AG09319 (cell line): ENCODE measurements at regions not wholly inside any gene's neighbourhood (a gene's known extent, or its start where the extent isn't known, plus 50 kb on each side); places are given as distances from the start of the nearest gene placed in this dataset.

Source experiments
- DNase-seq: peaks from one replicate; pipeline ENCODE4 v3.0.0-alpha.2; 2010; ENCODE audit warnings: low read depth; ENCODE audit errors: extremely low read depth
- TF ChIP-seq, protein P1 (sequence below): IDR thresholded peaks from 2 replicates; pipeline ENCODE4 v1.5.1; 2011; ENCODE audit warnings: low read depth, mild to moderate bottlenecking, inconsistent platforms, low read length, moderate library complexity

DNA sequence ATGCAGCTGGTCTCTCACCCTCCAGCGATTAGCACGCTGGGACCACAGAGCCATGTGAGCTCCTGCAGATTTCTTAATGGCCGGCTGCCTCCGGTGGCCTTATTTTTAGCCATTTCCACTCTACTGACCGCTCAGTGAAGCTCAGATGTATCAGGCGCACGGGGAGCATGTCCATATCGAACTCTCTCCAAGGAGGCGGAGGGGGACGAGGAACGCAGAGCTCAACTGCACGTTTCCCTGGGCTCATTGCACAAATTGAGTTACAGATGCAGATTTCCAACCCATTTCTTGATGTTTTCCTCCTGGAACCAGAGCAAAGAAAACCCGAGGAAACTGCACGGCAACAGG, 207.1 kb downstream of the CTTN start:
- TF ChIP-seq, protein P1, sequence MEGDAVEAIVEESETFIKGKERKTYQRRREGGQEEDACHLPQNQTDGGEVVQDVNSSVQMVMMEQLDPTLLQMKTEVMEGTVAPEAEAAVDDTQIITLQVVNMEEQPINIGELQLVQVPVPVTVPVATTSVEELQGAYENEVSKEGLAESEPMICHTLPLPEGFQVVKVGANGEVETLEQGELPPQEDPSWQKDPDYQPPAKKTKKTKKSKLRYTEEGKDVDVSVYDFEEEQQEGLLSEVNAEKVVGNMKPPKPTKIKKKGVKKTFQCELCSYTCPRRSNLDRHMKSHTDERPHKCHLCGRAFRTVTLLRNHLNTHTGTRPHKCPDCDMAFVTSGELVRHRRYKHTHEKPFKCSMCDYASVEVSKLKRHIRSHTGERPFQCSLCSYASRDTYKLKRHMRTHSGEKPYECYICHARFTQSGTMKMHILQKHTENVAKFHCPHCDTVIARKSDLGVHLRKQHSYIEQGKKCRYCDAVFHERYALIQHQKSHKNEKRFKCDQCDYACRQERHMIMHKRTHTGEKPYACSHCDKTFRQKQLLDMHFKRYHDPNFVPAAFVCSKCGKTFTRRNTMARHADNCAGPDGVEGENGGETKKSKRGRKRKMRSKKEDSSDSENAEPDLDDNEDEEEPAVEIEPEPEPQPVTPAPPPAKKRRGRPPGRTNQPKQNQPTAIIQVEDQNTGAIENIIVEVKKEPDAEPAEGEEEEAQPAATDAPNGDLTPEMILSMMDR = no peak
- DNase-seq = no peak

DNA sequence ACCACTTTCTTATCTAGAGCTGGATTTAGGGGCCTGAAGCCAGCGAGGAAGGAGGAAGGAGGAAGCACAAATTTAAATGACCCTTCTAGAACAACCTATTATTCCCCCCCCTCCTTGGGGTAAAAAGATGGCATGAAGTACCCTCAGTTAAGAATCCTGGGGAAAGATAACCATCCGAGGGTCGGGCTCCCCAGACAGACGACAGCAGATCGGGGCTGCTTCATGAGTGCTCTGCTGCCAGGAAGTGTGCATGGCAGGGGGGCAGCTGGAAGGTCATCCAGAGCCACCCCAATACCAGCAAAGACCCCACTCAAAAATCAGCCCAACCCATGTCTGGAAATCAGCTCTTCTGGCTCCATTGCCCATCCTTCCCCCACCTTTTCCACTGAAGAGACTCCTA, 207.5 kb downstream of the CTTN start:
- no peak for DNase-seq
- TF ChIP-seq, protein P1 = no peak

GRCh38 chr11:70606248-70606950, 208.1 kb downstream of the CTTN start:
- no peak for DNase-seq
- TF ChIP-seq, protein P1 = no peak

DNA sequence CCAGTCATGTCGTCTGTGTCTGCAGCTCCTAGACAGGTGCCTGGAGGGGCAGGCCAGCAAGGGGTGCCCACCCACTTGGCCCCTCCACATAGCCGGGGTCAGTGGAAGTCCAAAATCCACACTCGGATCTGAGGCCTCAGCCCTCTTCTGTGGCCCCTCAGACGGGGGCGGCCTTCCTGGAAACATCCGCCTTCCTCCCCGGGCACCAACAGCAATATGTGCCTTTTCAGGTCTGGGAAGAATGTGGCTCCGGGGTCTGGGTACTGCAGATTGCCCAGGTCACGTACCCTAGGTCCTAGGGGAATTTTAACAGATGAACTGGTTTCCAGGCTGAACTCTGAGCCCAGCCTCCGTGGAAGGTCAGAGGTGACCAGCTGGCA, 208.6 kb downstream of the CTTN start:
- TF ChIP-seq, protein P1 = no peak
- no peak for DNase-seq

DNA sequence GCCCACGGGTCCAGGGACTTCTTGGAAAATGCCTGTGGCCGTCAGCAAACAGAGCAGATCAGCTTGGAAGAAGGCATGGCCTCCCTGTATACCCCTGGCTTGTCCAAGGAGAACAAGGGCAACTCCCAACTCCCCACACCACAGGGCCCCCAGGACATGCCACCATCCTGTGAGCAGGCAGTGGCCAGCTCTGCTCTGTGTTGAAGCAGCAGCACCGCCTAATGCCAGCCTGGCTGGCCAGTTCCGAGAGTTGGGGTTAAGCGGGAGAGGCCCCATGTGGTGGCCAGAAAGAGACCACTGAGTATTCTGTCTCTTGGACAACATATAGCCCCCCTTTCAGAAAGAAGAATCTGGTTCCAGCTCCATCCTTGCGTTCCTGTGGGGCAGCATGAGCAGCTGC, 209.2 kb downstream of the CTTN start:
- TF ChIP-seq, protein P1 = no peak
- no peak for DNase-seq

GRCh38 chr11:70608568-70609470, 210.5 kb downstream of the CTTN start:
- TF ChIP-seq, protein P1 = no peak
- peak; percentile 28 for DNase-seq
